Stomach (tissue), 4 donors: ENCODE measurements at regions not wholly inside any gene's neighbourhood (a gene's known extent, or its start where the extent isn't known, plus 50 kb on each side); places are given as distances from the start of the nearest gene placed in this dataset.

Experiments
- POLR2A ChIP-seq, 4 donors: fragments of 450-650 bp; IDR thresholded peaks; one replicate each; pipeline ENCODE4 v1.6.1; 2016; ENCODE audit warnings: antibody characterized with exemption in 4 of 4, control low read depth in 2 of 4, mild to moderate bottlenecking in 1 of 4, moderate library complexity in 1 of 4
- POLR2AphosphoS5 ChIP-seq, 3 donors: sonication (generic); formaldehyde crosslinking; IDR thresholded peaks; one replicate each; pipeline ENCODE4 v1.6.1; 2016; ENCODE audit warnings: antibody characterized with exemption in 3 of 3
- TF ChIP-seq, protein P1 (sequence below), 7 experiments: fragments of 450-650 bp in 4 of 7; fragments of 200-600 bp in 3 of 7; sonication (generic) in 3 of 7; IDR thresholded peaks; one replicate each; pipeline ENCODE4 v1.5.1; 2016 to 2019; ENCODE audit warnings: antibody characterized with exemption in 7 of 7, control low read depth in 2 of 7, mild to moderate bottlenecking in 1 of 7

- TF ChIP-seq, protein P1, sequence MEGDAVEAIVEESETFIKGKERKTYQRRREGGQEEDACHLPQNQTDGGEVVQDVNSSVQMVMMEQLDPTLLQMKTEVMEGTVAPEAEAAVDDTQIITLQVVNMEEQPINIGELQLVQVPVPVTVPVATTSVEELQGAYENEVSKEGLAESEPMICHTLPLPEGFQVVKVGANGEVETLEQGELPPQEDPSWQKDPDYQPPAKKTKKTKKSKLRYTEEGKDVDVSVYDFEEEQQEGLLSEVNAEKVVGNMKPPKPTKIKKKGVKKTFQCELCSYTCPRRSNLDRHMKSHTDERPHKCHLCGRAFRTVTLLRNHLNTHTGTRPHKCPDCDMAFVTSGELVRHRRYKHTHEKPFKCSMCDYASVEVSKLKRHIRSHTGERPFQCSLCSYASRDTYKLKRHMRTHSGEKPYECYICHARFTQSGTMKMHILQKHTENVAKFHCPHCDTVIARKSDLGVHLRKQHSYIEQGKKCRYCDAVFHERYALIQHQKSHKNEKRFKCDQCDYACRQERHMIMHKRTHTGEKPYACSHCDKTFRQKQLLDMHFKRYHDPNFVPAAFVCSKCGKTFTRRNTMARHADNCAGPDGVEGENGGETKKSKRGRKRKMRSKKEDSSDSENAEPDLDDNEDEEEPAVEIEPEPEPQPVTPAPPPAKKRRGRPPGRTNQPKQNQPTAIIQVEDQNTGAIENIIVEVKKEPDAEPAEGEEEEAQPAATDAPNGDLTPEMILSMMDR (IDR thresholded peaks at IDR 0.05) = no peak
- TF ChIP-seq POLR2A (IDR thresholded peaks at IDR 0.05) = no peak
- no peak for TF ChIP-seq POLR2AphosphoS5 (IDR thresholded peaks at IDR 0.05)
Observed at GRCh38 chr9:27743490-27743889, 170.2 kb upstream of the C9orf72 start.
